ENCODE measurements at regions not wholly inside any gene's neighbourhood (a gene's known extent, or its start where the extent isn't known, plus 50 kb on each side); places are given as distances from the start of the nearest gene placed in this dataset.

- Histone ChIP-seq H3K9me3 (no peaks in the 10 kb centered on the region), H3K4me1 (no peaks in the 10 kb centered on the region), H3K27ac (no peak overlapping the region), H3K4me3 (no peak overlapping the region), H3K36me3 (no peaks in the 10 kb centered on the region), H3K27me3 (no peaks in the 10 kb centered on the region)
- intact Hi-C loops (cut with DNase I): no loop called here
- WGBS (ENCODE audit: insufficient coverage, low coverage, low lambda C conversion rate, missing lambda C conversion rate): 31% methylated on average over 2 of the region's 2 CpGs
- TF ChIP-seq POLR2A (IDR thresholded peaks at IDR 0.05) (no peak), CTCF (IDR thresholded peaks at IDR 0.05) (no peak)
- ATAC-seq (no peak), DNase-seq (no peak)
Measured at GRCh38 chr13:106011600-106011999, 523.9 kb downstream of the EFNB2 start.

GRCh38 chr13:106010836-106011235 is 524.6 kb downstream of the EFNB2 start:
- no peaks in the 10 kb centered on the region for H3K36me3 ChIP-seq
- TF ChIP-seq POLR2A (IDR thresholded peaks at IDR 0.05) (no peak), CTCF (IDR thresholded peaks at IDR 0.05) (no peak)
- no peaks in the 10 kb centered on the region for H3K9me3 ChIP-seq
- ATAC-seq (no peak), DNase-seq (no peak)
- H3K27me3 ChIP-seq: no peaks in the 10 kb centered on the region
- no peak overlapping the region for H3K27ac ChIP-seq
- no peaks in the 10 kb centered on the region for H3K4me1 ChIP-seq
- intact Hi-C loops (cut with DNase I): no loop called here
- H3K4me3 ChIP-seq: no peak overlapping the region
- WGBS (ENCODE audit: insufficient coverage, low coverage, low lambda C conversion rate, missing lambda C conversion rate): 43% methylated on average over 3 of the region's 3 CpGs

GRCh38 chr13:106008540-106008939 is 526.9 kb downstream of the EFNB2 start:
- Histone ChIP-seq H3K4me3 (no peak overlapping the region), H3K27ac (no peak overlapping the region), H3K4me1 (no peaks in the 10 kb centered on the region), H3K36me3 (no peaks in the 10 kb centered on the region), H3K27me3 (no peaks in the 10 kb centered on the region), H3K9me3 (no peaks in the 10 kb centered on the region)
- ATAC-seq (no peak), DNase-seq (no peak)
- no peak for TF ChIP-seq CTCF (IDR thresholded peaks at IDR 0.05)
- intact Hi-C loops (cut with DNase I): no loop called here

- H3K36me3 ChIP-seq: no peaks in the 10 kb centered on the region
- H3K4me3 ChIP-seq: no peak overlapping the region
- intact Hi-C loops (cut with DNase I): no loop called here
- no peak for TF ChIP-seq POLR2A (IDR thresholded peaks at IDR 0.05)
- no peak for TF ChIP-seq CTCF (IDR thresholded peaks at IDR 0.05)
- no peaks in the 10 kb centered on the region for H3K4me1 ChIP-seq
- H3K27ac ChIP-seq: no peak overlapping the region
- WGBS (ENCODE audit: insufficient coverage, low coverage, low lambda C conversion rate, missing lambda C conversion rate): 31% methylated on average over 2 of the region's 2 CpGs
- H3K27me3 ChIP-seq: no peaks in the 10 kb centered on the region
- H3K9me3 ChIP-seq: no peaks in the 10 kb centered on the region
- DNase-seq (no peak), ATAC-seq (no peak)
Measured at GRCh38 chr13:106007156-106007555, 528.3 kb downstream of the EFNB2 start.

- Histone ChIP-seq H3K36me3 (no peaks in the 10 kb centered on the region), H3K4me3 (no peak overlapping the region), H3K27me3 (no peaks in the 10 kb centered on the region), H3K4me1 (no peaks in the 10 kb centered on the region), H3K9me3 (no peaks in the 10 kb centered on the region), H3K27ac (no peak overlapping the region)
- TF ChIP-seq CTCF (IDR thresholded peaks at IDR 0.05) (no peak), POLR2A (IDR thresholded peaks at IDR 0.05) (no peak)
- DNase-seq: no peak
- 18% methylated on average over 1 of the region's 1 CpG for WGBS (ENCODE audit: insufficient coverage, low coverage, low lambda C conversion rate, missing lambda C conversion rate)
- no peak for ATAC-seq
- intact Hi-C loops (cut with DNase I): no loop called here
Measured at GRCh38 chr13:106003651-106004050, 531.8 kb downstream of the EFNB2 start.

Data from right lobe of liver (tissue), 6 donors.